GM19463 (cell line): ENCODE measurements at regions not wholly inside any gene's neighbourhood (a gene's known extent, or its start where the extent isn't known, plus 50 kb on each side); places are given as distances from the start of the nearest gene placed in this dataset.
"Not testable (repeated sequence)": the region's sequence is repeated elsewhere in the genome, so short reads cannot be mapped to it uniquely, and the experiment has no call there.

Experiments used
- ATAC-seq: cut with Tn5 transposase; IDR thresholded peaks from one replicate; pipeline ENCODE4 v1.9.1; 2021; ENCODE audit warnings: mild to moderate bottlenecking, moderate library complexity; ENCODE audit not compliant: unreplicated experiment

GRCh38 chr10:118944959-118945633 is 84.4 kb upstream of the NANOS1 start:
- no peak for ATAC-seq

- ATAC-seq = no peak
Measured at GRCh38 chr10:118948786-118949185, 80.7 kb upstream of the NANOS1 start.

GRCh38 chr10:118950190-118950680 is 79.3 kb upstream of the NANOS1 start:
- no peak for ATAC-seq

- ATAC-seq = no peak
Measured at GRCh38 chr10:118950997-118951637, 78.4 kb upstream of the NANOS1 start.

- no peak for ATAC-seq
Measured at GRCh38 chr10:118952493-118953295, 76.8 kb upstream of the NANOS1 start.

- ATAC-seq = no peak
Measured at GRCh38 chr10:118953598-118954393, 75.7 kb upstream of the NANOS1 start.

- ATAC-seq = no peak
Measured at GRCh38 chr10:118955531-118955930, 74.0 kb upstream of the NANOS1 start.

- ATAC-seq = no peak
Measured at GRCh38 chr10:118955951-118956801, 73.3 kb upstream of the NANOS1 start.

GRCh38 chr10:118956802-118957442 is 72.6 kb upstream of the NANOS1 start:
- no peak for ATAC-seq

GRCh38 chr10:118957443-118957825 is 72.1 kb upstream of the NANOS1 start:
- no peak for ATAC-seq

GRCh38 chr10:118957966-118958365 is 71.5 kb upstream of the NANOS1 start:
- ATAC-seq = no peak

- ATAC-seq = no peak
Measured at GRCh38 chr10:118958559-118958958, 71.0 kb upstream of the NANOS1 start.

GRCh38 chr10:118958984-118959925 is 70.3 kb upstream of the NANOS1 start:
- no peak for ATAC-seq

GRCh38 chr10:118960157-118961090 is 69.1 kb upstream of the NANOS1 start:
- ATAC-seq = no peak

GRCh38 chr10:118961436-118961835 is 68.1 kb upstream of the NANOS1 start:
- no peak for ATAC-seq

- ATAC-seq = not testable (repeated sequence)
Measured at GRCh38 chr10:118962331-118962868, 67.1 kb upstream of the NANOS1 start.

GRCh38 chr10:118963341-118963740 is 66.2 kb upstream of the NANOS1 start:
- no peak for ATAC-seq
